ENCODE measurements at regions not wholly inside any gene's neighbourhood (a gene's known extent, or its start where the extent isn't known, plus 50 kb on each side); places are given as distances from the start of the nearest gene placed in this dataset.

- Mint-ChIP-seq H3K4me3 (no peak overlapping the region), H3K4me1 (peaks cover 1% of the 10 kb centered on the region), H3K27ac (no peak overlapping the region), H3K27me3 (no peaks in the 10 kb centered on the region), H3K9me3 (ENCODE audit: insufficient read depth) (no peaks in the 10 kb centered on the region)
- no peaks in the 10 kb centered on the region for H3K36me3 ChIP-seq (replicated peaks in 1 of 2; ENCODE audit: control extremely low read depth in 1 of 2, control insufficient read depth in 1 of 2, extremely low read depth in 1 of 2, insufficient read depth in 2 of 2, low read length in 1 of 2)
- TF ChIP-seq EZH2 (IDR thresholded peaks at IDR 0.05; ENCODE audit: borderline replicate concordance, insufficient read depth, low read depth, low read length, poor library complexity, severe bottlenecking) (no peak), CTCF (IDR thresholded peaks at IDR 0.05) (no peak)
- no peak overlapping the region for H3K27ac ChIP-seq (ENCODE audit: low read length in 2 of 2)
- H2AFZ ChIP-seq (ENCODE audit: insufficient read depth, low read depth, low read length, poor library complexity, severe bottlenecking), result no peak overlapping the region
- H3K4me3 ChIP-seq (ENCODE audit: control extremely low read depth in 1 of 5, extremely low read depth in 1 of 5, insufficient read depth in 1 of 5, low read depth in 2 of 5, low read length in 4 of 5), result no peak overlapping the region
- H3K9me3 ChIP-seq (ENCODE audit: control extremely low read depth in 1 of 3, control insufficient read depth in 2 of 3, insufficient read depth in 1 of 3, low read length in 2 of 3), result no peaks in the 10 kb centered on the region
- H3K27me3 ChIP-seq (replicated peaks in 1 of 4; ENCODE audit: control extremely low read depth in 1 of 4, control insufficient read depth in 3 of 4, insufficient read depth in 4 of 4, low read length in 3 of 4), result no peaks in the 10 kb centered on the region
- no peak overlapping the region for H3K4me2 ChIP-seq (replicated peaks; ENCODE audit: low read depth, low read length, poor library complexity, severe bottlenecking)
- intact Hi-C loops (cut with micrococcal nuclease), result no loop called here
- H3K4me1 ChIP-seq (ENCODE audit: control insufficient read depth in 2 of 2, insufficient read depth in 2 of 2, low read length in 2 of 2), result peaks cover 0 to under 1% of the 10 kb centered on the region in 2 donors
- ChIA-PET POLR2A (interaction anchor here (0.7 kb wide), 1 partner anchor 12 kb away, joined by 12 read pairs; no protein-coding TSS in a partner anchor), CTCF (interaction anchor here (0.8 kb wide), 1 partner anchor 12 kb away, joined by 4 read pairs; no protein-coding TSS in a partner anchor)
- no peak for ATAC-seq (ENCODE audit: low read depth)
- H4K20me1 ChIP-seq (ENCODE audit: control insufficient read depth, insufficient read depth, low read length, poor library complexity, severe bottlenecking), result no peaks in the 10 kb centered on the region
- 86% methylated on average over 3 of the region's 6 CpGs for WGBS (ENCODE audit: insufficient coverage)
- no peak for DNase-seq
- H3K9ac ChIP-seq (ENCODE audit: low read length), result no peak overlapping the region
- H3K79me2 ChIP-seq (ENCODE audit: control insufficient read depth, insufficient read depth, low read length), result no peaks in the 10 kb centered on the region
Observed at GRCh38 chr18:59044855-59045254, 94.8 kb upstream of the SEC11C start.

DNA sequence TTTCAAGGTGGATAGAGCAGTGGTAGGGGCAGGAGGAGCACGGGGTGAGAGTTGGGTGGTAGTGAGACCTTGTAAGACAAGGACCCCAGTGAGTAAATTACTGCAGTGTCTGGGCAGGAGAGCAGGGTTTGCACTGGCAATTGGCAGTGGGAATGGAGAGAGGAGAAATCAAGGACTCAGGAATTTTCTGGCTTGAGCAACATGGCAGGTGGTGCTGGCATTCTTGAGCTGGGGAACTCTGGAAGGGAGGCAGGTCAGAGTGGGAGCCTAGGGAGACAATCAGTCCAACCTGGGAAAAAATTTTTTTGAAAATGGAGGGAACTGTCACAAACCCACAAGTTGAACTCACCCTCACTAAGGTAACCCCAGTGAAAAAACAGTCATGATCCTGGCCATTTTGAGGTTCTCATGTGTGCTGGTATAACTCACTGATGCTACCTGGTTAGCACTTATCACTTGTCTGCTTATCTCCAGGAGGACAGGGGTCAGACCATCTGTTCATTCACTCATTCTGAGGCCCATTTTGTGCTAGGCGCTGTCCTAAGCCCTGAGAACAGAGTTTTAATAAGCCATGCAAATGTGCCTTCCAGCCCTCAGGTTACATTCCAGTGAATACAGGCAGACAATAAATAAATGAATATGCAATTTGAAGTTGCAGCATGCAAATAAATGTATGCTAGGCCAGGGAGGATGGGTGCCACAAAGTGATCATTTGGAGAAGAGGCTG is 92.2 kb upstream of the SEC11C start:
- POLR2A ChIA-PET, result no interaction called here
- H3K4me1 ChIP-seq (ENCODE audit: control insufficient read depth in 2 of 2, insufficient read depth in 2 of 2, low read length in 2 of 2), result peaks cover 18 to 22% of the 10 kb centered on the region in 2 donors
- H4K20me1 ChIP-seq (ENCODE audit: control insufficient read depth, insufficient read depth, low read length, poor library complexity, severe bottlenecking), result no peaks in the 10 kb centered on the region
- H3K4me3 ChIP-seq (ENCODE audit: control extremely low read depth in 1 of 5, extremely low read depth in 1 of 5, insufficient read depth in 1 of 5, low read depth in 2 of 5, low read length in 4 of 5), result no peak overlapping the region
- ATAC-seq (ENCODE audit: low read depth) (no peak), DNase-seq (no peak)
- no peaks in the 10 kb centered on the region for H3K79me2 ChIP-seq (ENCODE audit: control insufficient read depth, insufficient read depth, low read length)
- TF ChIP-seq EZH2 (IDR thresholded peaks at IDR 0.05; ENCODE audit: borderline replicate concordance, insufficient read depth, low read depth, low read length, poor library complexity, severe bottlenecking) (no peak), CTCF (IDR thresholded peaks at IDR 0.05) (no peak)
- no peaks in the 10 kb centered on the region for H3K9me3 ChIP-seq (ENCODE audit: control extremely low read depth in 1 of 3, control insufficient read depth in 2 of 3, insufficient read depth in 1 of 3, low read length in 2 of 3)
- Mint-ChIP-seq H3K4me1 (peaks cover 19% of the 10 kb centered on the region), H3K9me3 (ENCODE audit: insufficient read depth) (no peaks in the 10 kb centered on the region), H3K27ac (no peak overlapping the region), H3K4me3 (no peak overlapping the region), H3K27me3 (no peaks in the 10 kb centered on the region)
- intact Hi-C loops (cut with micrococcal nuclease), result no loop called here
- CTCF ChIA-PET, result interaction anchor here (1.4 to 1.5 kb wide), 2 partner anchors 23 to 269 kb away, joined by 3 read pairs; no protein-coding TSS in a partner anchor
- H2AFZ ChIP-seq (ENCODE audit: insufficient read depth, low read depth, low read length, poor library complexity, severe bottlenecking), result no peak overlapping the region
- no peaks in the 10 kb centered on the region for H3K27me3 ChIP-seq (replicated peaks in 1 of 4; ENCODE audit: control extremely low read depth in 1 of 4, control insufficient read depth in 3 of 4, insufficient read depth in 4 of 4, low read length in 3 of 4)
- no peak overlapping the region for H3K4me2 ChIP-seq (replicated peaks; ENCODE audit: low read depth, low read length, poor library complexity, severe bottlenecking)
- no peak overlapping the region for H3K9ac ChIP-seq (ENCODE audit: low read length)
- 75% methylated on average over 1 of the region's 2 CpGs for WGBS (ENCODE audit: insufficient coverage)
- H3K36me3 ChIP-seq (replicated peaks in 1 of 2; ENCODE audit: control extremely low read depth in 1 of 2, control insufficient read depth in 1 of 2, extremely low read depth in 1 of 2, insufficient read depth in 2 of 2, low read length in 1 of 2), result no peaks in the 10 kb centered on the region
- H3K27ac ChIP-seq (ENCODE audit: low read length in 2 of 2), result no peak overlapping the region
